Nephron (organoid): ENCODE measurements at regions not wholly inside any gene's neighbourhood (a gene's known extent, or its start where the extent isn't known, plus 50 kb on each side); places are given as distances from the start of the nearest gene placed in this dataset.
A peak's percentile ranks its signal among the peaks of the same experiment; 100 is the strongest.

Source experiments
- H3K27ac Mint-ChIP-seq, 3 experiments: 2 replicates each; pipeline ENCODE4 v1.8.0; 2020; ENCODE audit warnings: mixed read lengths in 3 of 3, mild to moderate bottlenecking in 2 of 3, moderate library complexity in 1 of 3
- H3K27me3 Mint-ChIP-seq: 2 replicates; pipeline ENCODE4 v1.8.0; 2021; ENCODE audit warnings: low read depth, mild to moderate bottlenecking, moderate library complexity, mixed read lengths
- H3K36me3 Mint-ChIP-seq: 2 replicates; pipeline ENCODE4 v1.8.0; 2020; ENCODE audit warnings: low read depth, mixed read lengths
- H3K4me1 Mint-ChIP-seq: 2 replicates; pipeline ENCODE4 v1.8.0; 2020; ENCODE audit warnings: mixed read lengths
- H3K4me3 Mint-ChIP-seq, 3 experiments: 2 replicates each; pipeline ENCODE4 v1.8.0; 2020; ENCODE audit warnings: mild to moderate bottlenecking in 3 of 3, mixed read lengths in 3 of 3, moderate library complexity in 2 of 3
- H3K9me3 Mint-ChIP-seq: 2 replicates; pipeline ENCODE4 v1.8.0; 2020; ENCODE audit warnings: mixed read lengths
- TF ChIP-seq, protein P1 (sequence below), 3 experiments: fragments of 200-600 bp; sonication (generic); IDR thresholded peaks; one replicate each; pipeline ENCODE4 v1.5.0; 2021; ENCODE audit warnings: antibody characterized with exemption in 3 of 3; ENCODE audit not compliant: unreplicated experiment in 3 of 3

DNA sequence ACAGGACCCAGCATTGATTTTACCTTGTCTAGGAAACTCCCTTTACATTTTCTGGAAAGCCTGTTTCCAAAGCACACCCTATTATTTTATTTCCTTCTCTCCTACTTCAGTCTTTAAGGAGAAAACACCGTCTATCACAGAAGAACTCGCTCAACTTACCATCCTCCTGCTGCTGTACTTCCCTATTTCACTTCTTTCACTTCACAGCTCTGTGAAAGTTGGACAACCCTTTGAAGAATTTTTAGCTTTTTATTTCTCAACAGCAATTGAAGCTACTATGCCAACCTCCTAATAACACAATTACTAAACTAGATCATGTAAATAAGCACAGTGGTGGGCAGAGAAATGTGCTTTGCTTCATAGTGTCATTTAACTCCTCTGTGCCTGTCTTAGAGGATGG lies 166.5 kb downstream of the TFEC start:
- Mint-ChIP-seq H3K36me3 (no peaks in the 10 kb centered on the region), H3K9me3 (no peaks in the 10 kb centered on the region), H3K4me1 (peaks cover 9% of the 10 kb centered on the region), H3K27me3 (no peaks in the 10 kb centered on the region), H3K27ac (no peak overlapping the region), H3K4me3 (no peak overlapping the region)
- TF ChIP-seq, protein P1, sequence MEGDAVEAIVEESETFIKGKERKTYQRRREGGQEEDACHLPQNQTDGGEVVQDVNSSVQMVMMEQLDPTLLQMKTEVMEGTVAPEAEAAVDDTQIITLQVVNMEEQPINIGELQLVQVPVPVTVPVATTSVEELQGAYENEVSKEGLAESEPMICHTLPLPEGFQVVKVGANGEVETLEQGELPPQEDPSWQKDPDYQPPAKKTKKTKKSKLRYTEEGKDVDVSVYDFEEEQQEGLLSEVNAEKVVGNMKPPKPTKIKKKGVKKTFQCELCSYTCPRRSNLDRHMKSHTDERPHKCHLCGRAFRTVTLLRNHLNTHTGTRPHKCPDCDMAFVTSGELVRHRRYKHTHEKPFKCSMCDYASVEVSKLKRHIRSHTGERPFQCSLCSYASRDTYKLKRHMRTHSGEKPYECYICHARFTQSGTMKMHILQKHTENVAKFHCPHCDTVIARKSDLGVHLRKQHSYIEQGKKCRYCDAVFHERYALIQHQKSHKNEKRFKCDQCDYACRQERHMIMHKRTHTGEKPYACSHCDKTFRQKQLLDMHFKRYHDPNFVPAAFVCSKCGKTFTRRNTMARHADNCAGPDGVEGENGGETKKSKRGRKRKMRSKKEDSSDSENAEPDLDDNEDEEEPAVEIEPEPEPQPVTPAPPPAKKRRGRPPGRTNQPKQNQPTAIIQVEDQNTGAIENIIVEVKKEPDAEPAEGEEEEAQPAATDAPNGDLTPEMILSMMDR (IDR thresholded peaks at IDR 0.05; ENCODE audit: unreplicated experiment in 3 of 3) = no peak

DNA sequence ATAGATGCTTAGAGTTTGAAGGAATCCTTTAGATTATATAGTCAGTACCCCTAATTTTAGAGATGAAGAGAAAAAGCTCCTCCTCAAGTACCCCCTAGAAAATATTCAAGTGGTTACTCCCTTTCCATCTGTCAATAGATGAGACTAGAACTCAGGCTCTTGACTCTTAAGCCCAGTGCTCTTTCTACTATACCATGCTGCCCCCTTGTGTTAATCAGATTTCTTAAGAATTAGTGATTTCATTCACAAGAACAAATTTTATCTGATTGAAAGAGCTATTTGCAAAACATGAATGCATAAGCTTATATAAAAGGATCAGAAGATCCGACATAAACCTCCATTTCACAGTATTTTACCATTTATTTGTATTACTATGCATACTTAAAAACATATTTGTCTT lies 179.3 kb downstream of the TFEC start:
- H3K27me3 Mint-ChIP-seq = no peaks in the 10 kb centered on the region
- TF ChIP-seq, protein P1 (IDR thresholded peaks at IDR 0.05; ENCODE audit: unreplicated experiment in 3 of 3) = peak; percentile 31 to 48 (median 41)
- H3K9me3 Mint-ChIP-seq = no peaks in the 10 kb centered on the region
- H3K4me1 Mint-ChIP-seq = no peaks in the 10 kb centered on the region
- H3K36me3 Mint-ChIP-seq = no peaks in the 10 kb centered on the region
- H3K27ac Mint-ChIP-seq = no peak overlapping the region
- H3K4me3 Mint-ChIP-seq = no peak overlapping the region

DNA sequence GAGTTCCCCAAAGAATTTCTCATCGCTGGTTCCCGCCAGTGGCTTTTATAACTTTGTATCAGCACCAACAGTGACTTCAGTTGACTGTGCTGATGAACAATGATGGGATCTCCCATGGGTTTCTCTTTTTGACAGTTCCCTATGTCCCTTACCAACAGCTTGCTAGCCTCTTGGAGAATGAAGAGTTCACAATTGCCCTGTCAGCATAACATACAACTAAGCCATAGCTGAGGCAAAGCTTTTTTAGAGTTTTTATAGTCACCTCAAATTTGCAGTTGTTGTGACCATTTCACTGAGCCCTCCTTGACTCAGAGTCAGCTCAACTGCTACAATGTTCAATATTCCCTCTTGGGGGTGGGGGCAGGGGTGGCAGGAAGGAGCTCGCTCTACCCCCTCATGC lies 179.8 kb downstream of the TFEC start:
- Mint-ChIP-seq H3K4me3 (no peak overlapping the region), H3K27me3 (no peaks in the 10 kb centered on the region), H3K4me1 (no peaks in the 10 kb centered on the region), H3K27ac (no peak overlapping the region), H3K9me3 (no peaks in the 10 kb centered on the region), H3K36me3 (no peaks in the 10 kb centered on the region)
- TF ChIP-seq, protein P1 (IDR thresholded peaks at IDR 0.05; ENCODE audit: unreplicated experiment in 3 of 3) = no peak

DNA sequence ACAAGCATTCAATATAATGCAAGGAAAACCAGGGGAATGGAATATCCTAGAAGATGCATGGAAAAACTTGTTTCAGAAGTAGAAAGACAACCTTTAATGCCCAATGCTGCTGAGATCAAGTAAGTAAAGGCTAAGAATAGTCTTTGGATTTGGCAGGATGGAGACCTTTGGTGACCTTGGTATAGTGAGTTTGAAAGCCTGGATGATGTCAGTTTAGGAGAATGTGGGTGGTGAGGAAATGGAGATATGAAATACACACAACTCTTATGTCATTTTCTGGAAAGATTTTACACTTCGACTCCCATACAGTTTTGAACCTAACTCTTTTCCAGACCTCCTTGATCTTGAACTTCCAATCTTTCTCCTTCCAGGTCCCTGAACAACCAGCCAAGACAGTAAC lies 185.7 kb downstream of the TFEC start:
- H3K27me3 Mint-ChIP-seq = no peaks in the 10 kb centered on the region

DNA sequence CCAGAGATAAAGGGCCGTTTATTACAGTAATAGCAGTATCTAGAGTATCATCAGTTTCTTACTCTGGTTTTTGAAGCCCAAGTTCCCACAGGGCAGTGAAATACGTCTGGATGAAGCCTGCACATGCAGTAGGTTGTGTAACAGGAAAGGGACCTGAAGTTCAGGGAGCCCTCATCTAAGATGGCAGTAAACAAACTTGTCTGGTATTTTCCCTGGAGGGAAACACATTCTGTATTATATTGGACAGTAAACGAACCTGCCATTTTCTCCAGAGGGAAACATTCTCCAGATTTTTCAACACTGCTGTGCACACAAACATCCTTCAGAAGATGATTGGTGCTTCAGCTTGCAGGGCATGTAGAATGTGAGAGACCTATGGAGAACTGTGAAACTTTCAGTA lies 189.9 kb downstream of the TFEC start:
- TF ChIP-seq, protein P1 (IDR thresholded peaks at IDR 0.05; ENCODE audit: unreplicated experiment in 3 of 3) = no peak
- peaks cover 3% of the 10 kb centered on the region for H3K9me3 Mint-ChIP-seq
- H3K4me3 Mint-ChIP-seq = no peak overlapping the region
- no peaks in the 10 kb centered on the region for H3K4me1 Mint-ChIP-seq
- no peak overlapping the region for H3K27ac Mint-ChIP-seq
- H3K36me3 Mint-ChIP-seq = no peaks in the 10 kb centered on the region
- no peaks in the 10 kb centered on the region for H3K27me3 Mint-ChIP-seq

More for the DNA sequence above, 185.7 kb downstream of the TFEC start:
- Mint-ChIP-seq H3K9me3 (peaks cover 3% of the 10 kb centered on the region), H3K27ac (no peak overlapping the region), H3K36me3 (no peaks in the 10 kb centered on the region), H3K4me3 (no peak overlapping the region), H3K4me1 (no peaks in the 10 kb centered on the region)
- TF ChIP-seq, protein P1 (IDR thresholded peaks at IDR 0.05; ENCODE audit: unreplicated experiment in 3 of 3) = no peak

DNA sequence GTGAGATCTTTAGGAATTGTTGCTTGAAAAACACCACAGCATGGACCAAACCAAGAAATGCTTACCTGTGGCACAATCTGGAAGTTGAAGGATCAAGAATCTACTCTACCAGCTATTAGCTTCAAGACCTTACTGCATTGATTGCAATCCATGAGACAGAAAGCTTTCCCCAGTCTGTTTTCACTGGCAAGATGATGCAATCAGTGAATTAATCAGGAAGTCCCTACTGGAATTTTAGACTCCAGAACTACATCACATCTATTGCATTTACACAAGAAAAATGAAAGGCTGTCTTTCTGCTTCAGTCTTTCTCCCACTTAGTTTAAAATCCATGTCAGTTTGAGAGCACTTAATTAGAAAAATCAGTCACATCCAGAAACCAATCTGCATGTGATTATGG lies 191.7 kb downstream of the TFEC start:
- H3K4me3 Mint-ChIP-seq = no peak overlapping the region
- peaks cover 3% of the 10 kb centered on the region for H3K9me3 Mint-ChIP-seq
- no peaks in the 10 kb centered on the region for H3K27me3 Mint-ChIP-seq
- H3K4me1 Mint-ChIP-seq = no peaks in the 10 kb centered on the region
- H3K27ac Mint-ChIP-seq = no peak overlapping the region
- TF ChIP-seq, protein P1 (IDR thresholded peaks at IDR 0.05; ENCODE audit: unreplicated experiment in 3 of 3) = no peak
- H3K36me3 Mint-ChIP-seq = no peaks in the 10 kb centered on the region
